ENCODE measurements at regions not wholly inside any gene's neighbourhood (a gene's known extent, or its start where the extent isn't known, plus 50 kb on each side); places are given as distances from the start of the nearest gene placed in this dataset.

GRCh38 chr18:79600141-79600540, 79.5 kb upstream of the CTDP1 start:
- no peak overlapping the region for H3K4me2 ChIP-seq (ENCODE audit: control insufficient read depth, extremely low read depth, insufficient read depth, low read depth, low read length)
- dilution Hi-C loops (cut with MboI; ENCODE audit: extremely low pct_ligation_motif_present, low sequenced_read_pairs): no loop called here
- H3K27me3 ChIP-seq (ENCODE audit: control insufficient read depth, extremely low read depth, insufficient read depth, low read length): peaks cover 4% of the 10 kb centered on the region
- TF ChIP-seq EZH2 (IDR thresholded peaks at IDR 0.05; ENCODE audit: low read length) (no peak), CTCF (optimal IDR thresholded peaks at IDR 0.05 in 1 of 3, IDR thresholded peaks at IDR 0.05 in 1 of 3, conservative IDR thresholded peaks at IDR 0.05 in 1 of 3; ENCODE audit: extremely low read depth in 1 of 3, insufficient read depth in 2 of 3, low read length in 3 of 3) (no peak)
- H3K27ac ChIP-seq (ENCODE audit: control insufficient read depth, insufficient read depth, low read length): no peak overlapping the region
- H2AFZ ChIP-seq (ENCODE audit: control insufficient read depth, low read length): no peak overlapping the region
- H3K79me2 ChIP-seq (ENCODE audit: control insufficient read depth, insufficient read depth, low read length): no peaks in the 10 kb centered on the region
- no peaks in the 10 kb centered on the region for H3K4me1 ChIP-seq (ENCODE audit: control insufficient read depth, extremely low read depth, insufficient read depth, low read length)
- H4K20me1 ChIP-seq (ENCODE audit: control insufficient read depth, extremely low read depth, insufficient read depth, low read length): no peaks in the 10 kb centered on the region
- no peaks in the 10 kb centered on the region for H3K9me1 ChIP-seq (ENCODE audit: control insufficient read depth, extremely low read depth, insufficient read depth, low read length)
- DNase-seq (ENCODE audit: low read depth, low spot score): no peak
- H3K9ac ChIP-seq (ENCODE audit: control insufficient read depth, extremely low read depth, insufficient read depth, low read length): no peak overlapping the region
- no peaks in the 10 kb centered on the region for H3K9me3 ChIP-seq (ENCODE audit: control insufficient read depth, low read depth, low read length)
- H3K36me3 ChIP-seq (ENCODE audit: control insufficient read depth in 2 of 2, extremely low read depth in 1 of 2, insufficient read depth in 2 of 2, low read length in 2 of 2): no peaks in the 10 kb centered on the region
- FAIRE-seq: no peak
- no peak overlapping the region for H3K4me3 ChIP-seq (ENCODE audit: control insufficient read depth in 2 of 3, extremely low read depth in 1 of 3, insufficient read depth in 2 of 3, low read depth in 1 of 3, low read length in 3 of 3)

GRCh38 chr18:79600596-79600995, 79.0 kb upstream of the CTDP1 start:
- FAIRE-seq: no peak
- no peaks in the 10 kb centered on the region for H4K20me1 ChIP-seq (ENCODE audit: control insufficient read depth, extremely low read depth, insufficient read depth, low read length)
- H3K4me1 ChIP-seq (ENCODE audit: control insufficient read depth, extremely low read depth, insufficient read depth, low read length): no peaks in the 10 kb centered on the region
- H3K9me1 ChIP-seq (ENCODE audit: control insufficient read depth, extremely low read depth, insufficient read depth, low read length): no peaks in the 10 kb centered on the region
- H3K9ac ChIP-seq (ENCODE audit: control insufficient read depth, extremely low read depth, insufficient read depth, low read length): no peak overlapping the region
- no peak overlapping the region for H2AFZ ChIP-seq (ENCODE audit: control insufficient read depth, low read length)
- H3K4me3 ChIP-seq (ENCODE audit: control insufficient read depth in 2 of 3, extremely low read depth in 1 of 3, insufficient read depth in 2 of 3, low read depth in 1 of 3, low read length in 3 of 3): no peak overlapping the region
- no peaks in the 10 kb centered on the region for H3K79me2 ChIP-seq (ENCODE audit: control insufficient read depth, insufficient read depth, low read length)
- dilution Hi-C loops (cut with MboI; ENCODE audit: extremely low pct_ligation_motif_present, low sequenced_read_pairs): no loop called here
- no peak overlapping the region for H3K27ac ChIP-seq (ENCODE audit: control insufficient read depth, insufficient read depth, low read length)
- H3K9me3 ChIP-seq (ENCODE audit: control insufficient read depth, low read depth, low read length): no peaks in the 10 kb centered on the region
- no peak for DNase-seq (ENCODE audit: low read depth, low spot score)
- H3K4me2 ChIP-seq (ENCODE audit: control insufficient read depth, extremely low read depth, insufficient read depth, low read depth, low read length): no peak overlapping the region
- no peaks in the 10 kb centered on the region for H3K36me3 ChIP-seq (ENCODE audit: control insufficient read depth in 2 of 2, extremely low read depth in 1 of 2, insufficient read depth in 2 of 2, low read length in 2 of 2)
- TF ChIP-seq CTCF (optimal IDR thresholded peaks at IDR 0.05 in 1 of 3, IDR thresholded peaks at IDR 0.05 in 1 of 3, conservative IDR thresholded peaks at IDR 0.05 in 1 of 3; ENCODE audit: extremely low read depth in 1 of 3, insufficient read depth in 2 of 3, low read length in 3 of 3) (no peak), EZH2 (IDR thresholded peaks at IDR 0.05; ENCODE audit: low read length) (no peak)
- H3K27me3 ChIP-seq (ENCODE audit: control insufficient read depth, extremely low read depth, insufficient read depth, low read length): peaks cover 4% of the 10 kb centered on the region
